MCF 10A (cell line): ENCODE measurements at regions not wholly inside any gene's neighbourhood (a gene's known extent, or its start where the extent isn't known, plus 50 kb on each side); places are given as distances from the start of the nearest gene placed in this dataset.

Source experiments
- BruUV-seq: library from RNA; stranded (reverse); fragments of 400-500 nt; replicated peaks from 2 replicates; lab custom pipeline; 2021; lab: Mats Ljungman, UMichigan
- CTCF ChIA-PET: fragments of 300-600 bp; sonication (Branson Sonifier 250); formaldehyde crosslinking; extraction: SDS; loops from one replicate; lab custom pipeline; 2021; ENCODE audit warnings: antibody characterized with exemption, inconsistent platforms; lab: Yijun Ruan, JAX
- POLR2A ChIA-PET: fragments of 300-600, 350-650 bp; sonication (Branson Sonifier 250); formaldehyde crosslinking; extraction: SDS; loops from one replicate; lab custom pipeline; 2020; ENCODE audit warnings: antibody characterized with exemption, inconsistent platforms; lab: Yijun Ruan, JAX
- DNase-seq: peaks from one replicate; pipeline ENCODE4 v3.0.0-alpha.2; 2018; ENCODE audit not compliant: unreplicated experiment
- H3K27ac Mint-ChIP-seq: one replicate; pipeline ENCODE4 v1.8.0; 2022; ENCODE audit warnings: mild to moderate bottlenecking, low read depth, mixed read lengths; ENCODE audit not compliant: unreplicated experiment
- H3K27me3 Mint-ChIP-seq: one replicate; pipeline ENCODE4 v1.8.0; 2022; ENCODE audit warnings: mixed read lengths; ENCODE audit not compliant: insufficient read depth, unreplicated experiment
- H3K36me3 Mint-ChIP-seq: one replicate; pipeline ENCODE4 v1.8.0; 2022; ENCODE audit warnings: mild to moderate bottlenecking, moderate library complexity, mixed read lengths; ENCODE audit not compliant: insufficient read depth, unreplicated experiment
- H3K4me1 Mint-ChIP-seq: one replicate; pipeline ENCODE4 v1.8.0; 2022; ENCODE audit warnings: mixed read lengths; ENCODE audit not compliant: insufficient read depth, unreplicated experiment
- H3K4me3 Mint-ChIP-seq: one replicate; pipeline ENCODE4 v1.8.0; 2022; ENCODE audit warnings: mild to moderate bottlenecking, moderate library complexity, mixed read lengths; ENCODE audit not compliant: unreplicated experiment
- H3K9me3 Mint-ChIP-seq: one replicate; pipeline ENCODE4 v1.8.0; 2022; ENCODE audit warnings: mixed read lengths; ENCODE audit not compliant: unreplicated experiment
- intact Hi-C: fragments of 100-400 bp; cut with micrococcal nuclease; formaldehyde crosslinking; loops from 2 replicates; pipeline ENCODE4 v1.14.1; 2022
- TF ChIP-seq, protein P1 (sequence below): fragments of 200-600 bp; IDR thresholded peaks from one replicate; pipeline ENCODE4 v1.8.0; 2022; ENCODE audit warnings: antibody characterized with exemption, mild to moderate bottlenecking; ENCODE audit not compliant: unreplicated experiment

DNA sequence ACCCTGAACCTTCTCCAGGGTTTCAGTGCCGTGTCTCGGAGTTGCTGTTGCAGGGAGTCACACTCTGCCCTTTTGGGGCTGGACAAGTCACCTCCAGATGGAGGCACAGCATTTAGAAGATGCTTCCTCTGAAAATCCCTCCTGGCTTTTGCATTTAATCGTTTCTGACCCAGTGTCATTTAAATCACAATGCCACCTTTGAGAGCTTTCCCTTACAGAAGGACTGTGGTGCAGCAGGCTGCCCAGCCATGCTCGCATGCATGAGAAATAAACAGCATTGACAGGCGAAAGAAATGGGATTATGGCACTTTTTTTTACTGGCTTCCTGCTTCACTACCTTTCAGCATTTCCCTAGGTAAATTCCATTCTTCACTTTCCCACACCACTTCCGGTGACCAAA is 113.4 kb upstream of the DYRK2 start:
- Mint-ChIP-seq H3K27me3 (no peaks in the 10 kb centered on the region), H3K4me1 (peaks cover 33% of the 10 kb centered on the region), H3K4me3 (no peak overlapping the region), H3K9me3 (no peaks in the 10 kb centered on the region), H3K36me3 (no peaks in the 10 kb centered on the region), H3K27ac (no peak overlapping the region)
- POLR2A ChIA-PET, result interaction anchor here (0.9 to 1.2 kb wide), 3 partner anchors 11 to 266 kb away, joined by 3 to 4 read pairs (median 3); partner anchors contain the start of gene CAND1
- no peak for DNase-seq
- intact Hi-C loops, result no loop called here
- CTCF ChIA-PET, result interaction anchor here (0.6 kb wide), 1 partner anchor 16 kb away, joined by 4 read pairs; no protein-coding TSS in a partner anchor
- TF ChIP-seq, protein P1, sequence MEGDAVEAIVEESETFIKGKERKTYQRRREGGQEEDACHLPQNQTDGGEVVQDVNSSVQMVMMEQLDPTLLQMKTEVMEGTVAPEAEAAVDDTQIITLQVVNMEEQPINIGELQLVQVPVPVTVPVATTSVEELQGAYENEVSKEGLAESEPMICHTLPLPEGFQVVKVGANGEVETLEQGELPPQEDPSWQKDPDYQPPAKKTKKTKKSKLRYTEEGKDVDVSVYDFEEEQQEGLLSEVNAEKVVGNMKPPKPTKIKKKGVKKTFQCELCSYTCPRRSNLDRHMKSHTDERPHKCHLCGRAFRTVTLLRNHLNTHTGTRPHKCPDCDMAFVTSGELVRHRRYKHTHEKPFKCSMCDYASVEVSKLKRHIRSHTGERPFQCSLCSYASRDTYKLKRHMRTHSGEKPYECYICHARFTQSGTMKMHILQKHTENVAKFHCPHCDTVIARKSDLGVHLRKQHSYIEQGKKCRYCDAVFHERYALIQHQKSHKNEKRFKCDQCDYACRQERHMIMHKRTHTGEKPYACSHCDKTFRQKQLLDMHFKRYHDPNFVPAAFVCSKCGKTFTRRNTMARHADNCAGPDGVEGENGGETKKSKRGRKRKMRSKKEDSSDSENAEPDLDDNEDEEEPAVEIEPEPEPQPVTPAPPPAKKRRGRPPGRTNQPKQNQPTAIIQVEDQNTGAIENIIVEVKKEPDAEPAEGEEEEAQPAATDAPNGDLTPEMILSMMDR, result no peak
- BruUV-seq, result no TSS peak

DNA sequence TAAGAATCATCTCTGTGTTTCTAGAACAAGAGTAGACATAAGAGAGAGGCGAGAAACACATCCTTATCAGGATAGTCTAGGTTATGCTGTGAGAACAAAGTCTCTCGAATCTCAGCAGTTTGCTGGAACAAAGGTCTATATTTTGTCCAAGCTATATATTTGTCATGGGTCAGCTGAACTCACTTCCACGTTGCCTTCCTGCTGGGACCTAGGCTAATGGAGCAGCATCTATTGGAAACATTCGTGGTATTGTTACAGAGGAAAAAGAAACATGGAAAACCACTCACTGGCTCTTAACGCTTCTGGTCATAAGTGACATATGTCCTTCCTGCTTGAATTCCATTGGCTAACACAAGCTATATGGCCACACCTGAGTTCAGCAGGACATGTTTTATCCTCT is 112.6 kb upstream of the DYRK2 start:
- CTCF ChIA-PET, result no interaction called here
- H3K27ac Mint-ChIP-seq, result no peak overlapping the region
- H3K27me3 Mint-ChIP-seq, result no peaks in the 10 kb centered on the region
- TF ChIP-seq, protein P1, result no peak
- no peaks in the 10 kb centered on the region for H3K36me3 Mint-ChIP-seq
- POLR2A ChIA-PET, result interaction anchor here (1.2 kb wide), 1 partner anchor 267 kb away, joined by 4 read pairs; the partner anchor contains the start of gene CAND1
- intact Hi-C loops, result no loop called here
- no TSS peak for BruUV-seq
- H3K4me1 Mint-ChIP-seq, result peaks cover 36% of the 10 kb centered on the region
- no peak overlapping the region for H3K4me3 Mint-ChIP-seq
- no peaks in the 10 kb centered on the region for H3K9me3 Mint-ChIP-seq
- DNase-seq, result no peak

DNA sequence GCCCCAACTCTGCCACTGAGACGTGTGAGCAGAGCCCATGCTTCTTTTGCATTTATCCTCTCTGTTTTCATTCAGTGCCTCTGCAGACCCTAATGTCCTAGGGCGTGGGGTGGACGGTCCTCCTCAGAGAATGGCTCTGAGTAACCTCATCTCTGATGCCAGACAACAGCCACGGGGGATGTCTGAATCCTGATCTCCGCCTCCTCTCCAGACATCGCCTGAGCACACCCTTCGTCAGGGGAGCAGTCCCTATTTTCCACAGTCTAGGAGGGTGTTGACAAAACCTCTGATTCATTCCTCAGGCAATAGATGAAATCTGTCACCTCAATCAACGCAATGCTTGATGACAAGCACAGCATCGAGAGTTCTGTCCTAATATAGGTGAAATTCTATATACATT is 109.2 kb upstream of the DYRK2 start:
- H3K4me3 Mint-ChIP-seq, result no peak overlapping the region
- no peaks in the 10 kb centered on the region for H3K27me3 Mint-ChIP-seq
- intact Hi-C loops, result no loop called here

DNA sequence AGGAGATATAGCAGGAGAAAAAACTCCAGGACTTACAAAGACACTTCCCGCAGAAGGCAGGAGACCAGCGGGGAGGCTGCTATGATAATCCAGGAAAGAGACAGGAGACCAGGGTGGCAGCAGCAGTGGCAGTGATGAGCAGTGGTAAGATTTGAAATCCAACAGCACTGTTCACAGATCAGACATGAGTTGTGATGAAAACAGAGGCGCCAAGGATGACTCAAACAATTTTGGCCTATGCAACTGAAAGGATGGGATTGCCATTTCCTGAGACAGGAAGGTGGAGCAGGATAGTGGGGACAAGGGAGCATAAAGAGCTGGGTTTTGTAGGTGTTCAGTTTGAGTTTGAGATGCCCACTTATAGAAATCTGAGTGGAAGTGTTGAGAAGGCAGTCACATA is 108.6 kb upstream of the DYRK2 start:
- H3K4me1 Mint-ChIP-seq, result peaks cover 24% of the 10 kb centered on the region
- TF ChIP-seq, protein P1, result no peak
- no TSS peak for BruUV-seq
- no peak overlapping the region for H3K4me3 Mint-ChIP-seq
- H3K27ac Mint-ChIP-seq, result no peak overlapping the region
- ChIA-PET POLR2A (no interaction called here), CTCF (interaction anchor here (0.9 kb wide), 1 partner anchor 106 kb away, joined by 5 read pairs; no protein-coding TSS in a partner anchor)
- peak; percentile 46 for DNase-seq
- intact Hi-C loops, result no loop called here
- no peaks in the 10 kb centered on the region for H3K27me3 Mint-ChIP-seq
- H3K9me3 Mint-ChIP-seq, result no peaks in the 10 kb centered on the region
- no peaks in the 10 kb centered on the region for H3K36me3 Mint-ChIP-seq

More for the DNA sequence above, 109.2 kb upstream of the DYRK2 start:
- H3K4me1 Mint-ChIP-seq, result peaks cover 30% of the 10 kb centered on the region
- no peaks in the 10 kb centered on the region for H3K9me3 Mint-ChIP-seq
- H3K36me3 Mint-ChIP-seq, result no peaks in the 10 kb centered on the region
- POLR2A ChIA-PET, result no interaction called here
- CTCF ChIA-PET, result no interaction called here
- H3K27ac Mint-ChIP-seq, result no peak overlapping the region
- no TSS peak for BruUV-seq
- TF ChIP-seq, protein P1, result no peak
- DNase-seq, result no peak
